SK-N-SH treated with all-trans-retinoic acid at 6 μM for 48 hours (cell line): ENCODE measurements at regions not wholly inside any gene's neighbourhood (a gene's known extent, or its start where the extent isn't known, plus 50 kb on each side); places are given as distances from the start of the nearest gene placed in this dataset.

ENCODE experiments used
- ATAC-seq: fragments of 200-7000 bp; cut with Tn5 transposase; 3 replicates; pipeline ENCODE4 v1.9.1; 2020; ENCODE audit warnings: mild to moderate bottlenecking, moderate library complexity
- ARNTL ChIP-seq: fragments of 450-650 bp; formaldehyde crosslinking; IDR thresholded peaks from 2 replicates; pipeline ENCODE4 v1.5.0; 2020; ENCODE audit warnings: low read depth, mild to moderate bottlenecking, moderate library complexity, borderline replicate concordance
- BACH2 ChIP-seq: fragments of 250-450 bp; sonication (Bioruptor Pico); IDR thresholded peaks from 2 replicates; pipeline ENCODE4 v1.9.0; 2021; ENCODE audit warnings: mild to moderate bottlenecking, borderline replicate concordance
- CREB5 ChIP-seq: fragments of 250-450 bp; sonication (Bioruptor Pico); IDR thresholded peaks from 2 replicates; pipeline ENCODE4 v1.5.1; 2020; ENCODE audit warnings: low read depth, mild to moderate bottlenecking, moderate library complexity
- CSDC2 ChIP-seq: fragments of 250-450 bp; sonication (Bioruptor Pico); IDR thresholded peaks from 2 replicates; pipeline ENCODE4 v1.5.0; 2020; ENCODE audit warnings: mild to moderate bottlenecking, moderate library complexity
- CSRNP3 ChIP-seq: fragments of 250-450 bp; sonication (Bioruptor Pico); IDR thresholded peaks from 2 replicates; pipeline ENCODE4 v1.5.1; 2021; ENCODE audit warnings: mild to moderate bottlenecking, moderate library complexity
- ESRRG ChIP-seq: fragments of 250-450 bp; sonication (Bioruptor Pico); IDR thresholded peaks from 2 replicates; pipeline ENCODE4 v1.6.1; 2021; ENCODE audit warnings: mild to moderate bottlenecking
- ISL1 ChIP-seq: fragments of 250-450 bp; sonication (Bioruptor Pico); IDR thresholded peaks from 2 replicates; pipeline ENCODE4 v2.1.2; 2022; ENCODE audit warnings: mild to moderate bottlenecking, moderate library complexity
- OSR1 ChIP-seq: fragments of 250-450 bp; sonication (Bioruptor Pico); IDR thresholded peaks from 2 replicates; pipeline ENCODE4 v1.8.0; 2022; ENCODE audit warnings: moderate library complexity, mild to moderate bottlenecking, inconsistent platforms
- PATZ1 ChIP-seq: fragments of 250-450 bp; sonication (Bioruptor Pico); IDR thresholded peaks from 2 replicates; pipeline ENCODE4 v1.8.0; 2020; ENCODE audit warnings: mild to moderate bottlenecking, moderate library complexity, borderline replicate concordance
- POU6F1 ChIP-seq: fragments of 250-450 bp; sonication (Bioruptor Pico); IDR thresholded peaks from 2 replicates; pipeline ENCODE4 v1.8.0; 2021; ENCODE audit warnings: low read depth, mild to moderate bottlenecking, moderate library complexity, borderline replicate concordance
- PPARA ChIP-seq: fragments of 250-450 bp; sonication (Bioruptor Pico); IDR thresholded peaks from 2 replicates; pipeline ENCODE4 v1.5.0; 2020; ENCODE audit warnings: mild to moderate bottlenecking, borderline replicate concordance
- RARB ChIP-seq: fragments of 250-450 bp; sonication (Bioruptor Pico); IDR thresholded peaks from 2 replicates; pipeline ENCODE4 v1.8.0; 2021; ENCODE audit warnings: mild to moderate bottlenecking, moderate library complexity
- TCF4 ChIP-seq: fragments of 250-450 bp; sonication (Bioruptor Pico); IDR thresholded peaks from 2 replicates; pipeline ENCODE4 v1.8.0; 2021; ENCODE audit warnings: mild to moderate bottlenecking, moderate library complexity, borderline replicate concordance
- TOX ChIP-seq: fragments of 250-450 bp; sonication (Bioruptor Pico); IDR thresholded peaks from 2 replicates; pipeline ENCODE4 v1.8.0; 2021; ENCODE audit warnings: mild to moderate bottlenecking, moderate library complexity, borderline replicate concordance
- ZC3H10 ChIP-seq: fragments of 250-450 bp; sonication (Bioruptor Pico); IDR thresholded peaks from 2 replicates; pipeline ENCODE4 v1.5.1; 2021; ENCODE audit warnings: mild to moderate bottlenecking, moderate library complexity
- ZFP3 ChIP-seq: fragments of 250-450 bp; sonication (Bioruptor Pico); IDR thresholded peaks from 2 replicates; pipeline ENCODE4 v1.5.0; 2020; ENCODE audit warnings: mild to moderate bottlenecking, moderate library complexity
- ZFP30 ChIP-seq: fragments of 450-650 bp; formaldehyde crosslinking; IDR thresholded peaks from 2 replicates; pipeline ENCODE4 v1.5.0; 2022; ENCODE audit warnings: mild to moderate bottlenecking, moderate library complexity
- ZNF565 ChIP-seq: fragments of 450-650 bp; formaldehyde crosslinking; conservative IDR thresholded peaks from 2 replicates; pipeline ENCODE4 v1.5.0; 2020; ENCODE audit warnings: low read depth, mild to moderate bottlenecking, moderate library complexity
- ZNF70 ChIP-seq: fragments of 450-650 bp; formaldehyde crosslinking; IDR thresholded peaks from 2 replicates; pipeline ENCODE4 v1.5.0; 2020; ENCODE audit warnings: mild to moderate bottlenecking, moderate library complexity
- ZNF8 ChIP-seq: fragments of 450-650 bp; formaldehyde crosslinking; IDR thresholded peaks from 2 replicates; pipeline ENCODE4 v1.5.0; 2020; ENCODE audit warnings: mild to moderate bottlenecking, moderate library complexity

GRCh38 chr9:89659891-89660685 lies 55.3 kb downstream of the GADD45G start (continued):
- TF ChIP-seq POU6F1 (CRISPR knock-in tag) = no peak

- TF ChIP-seq ZNF565 (CRISPR knock-in tag) (no peak), ZFP30 (CRISPR knock-in tag) (no peak), BACH2 (CRISPR knock-in tag) (no peak), CSDC2 (CRISPR knock-in tag) (no peak), OSR1 (no peak), TCF4 (no peak), PPARA (CRISPR knock-in tag) (no peak), CSRNP3 (CRISPR knock-in tag) (no peak), ZFP3 (CRISPR knock-in tag) (no peak), ISL1 (CRISPR knock-in tag) (no peak), CREB5 (no peak), ARNTL (CRISPR knock-in tag) (no peak), TOX (CRISPR knock-in tag) (no peak), ESRRG (CRISPR knock-in tag) (no peak), ZNF8 (no peak), PATZ1 (no peak), ZC3H10 (no peak), RARB (no peak)
- ATAC-seq = peak; percentile 34; the same call in 2 of the 3 replicates
Observed at GRCh38 chr9:89661391-89661949, 56.7 kb downstream of the GADD45G start.

- TF ChIP-seq OSR1 (no peak), CSRNP3 (CRISPR knock-in tag) (no peak), TOX (CRISPR knock-in tag) (no peak), PATZ1 (no peak), ARNTL (CRISPR knock-in tag) (no peak), ISL1 (CRISPR knock-in tag) (no peak), ZNF8 (no peak), RARB (no peak), ESRRG (CRISPR knock-in tag) (no peak), CSDC2 (CRISPR knock-in tag) (no peak), TCF4 (no peak), ZFP3 (CRISPR knock-in tag) (no peak; the same call in 1 of the 2 replicates), ZC3H10 (no peak), ZNF565 (CRISPR knock-in tag) (no peak), ZNF70 (CRISPR knock-in tag) (no peak), PPARA (CRISPR knock-in tag) (no peak), BACH2 (CRISPR knock-in tag) (no peak)
- ATAC-seq = peak; percentile 97
Observed at GRCh38 chr9:89661956-89662717, 57.3 kb downstream of the GADD45G start.
